Natural killer cell (primary cell): ENCODE measurements at regions not wholly inside any gene's neighbourhood (a gene's known extent, or its start where the extent isn't known, plus 50 kb on each side); places are given as distances from the start of the nearest gene placed in this dataset.

Source experiments
- ATAC-seq, 3 donors: fragments of 150-1000 bp in 2 of 3; fragments of 200-7000 bp in 1 of 3; cut with Tn5 transposase; 1 replicate in 1 of 3; 2 replicates in 2 of 3; pipeline ENCODE4 v1.10.0; 2021; ENCODE audit warnings: mild to moderate bottlenecking in 2 of 3, moderate library complexity in 2 of 3
- DNase-seq, 2 donors: peaks; one replicate each; pipeline versions ENCODE4 v3.0.0 to v3.0.0-alpha.2; 2013 to 2021; ENCODE audit warnings: mixed read lengths in 1 of 2
- H3K27ac ChIP-seq: one replicate; pipeline ENCODE4 v1.5.1; 2013; ENCODE audit warnings: mild to moderate bottlenecking, low read length
- H3K27me3 ChIP-seq: one replicate; pipeline ENCODE4 v1.6.1; 2013; ENCODE audit warnings: low read length; ENCODE audit not compliant: control insufficient read depth, insufficient read depth
- H3K36me3 ChIP-seq: one replicate; pipeline ENCODE4 v1.6.1; 2013; ENCODE audit warnings: low read length; ENCODE audit not compliant: control insufficient read depth, insufficient read depth
- H3K4me1 ChIP-seq: one replicate; pipeline ENCODE4 v1.6.1; 2013; ENCODE audit warnings: low read length; ENCODE audit not compliant: control insufficient read depth, insufficient read depth
- H3K4me3 ChIP-seq: one replicate; pipeline ENCODE4 v1.5.1; 2013; ENCODE audit warnings: low read length
- H3K9me3 ChIP-seq: one replicate; pipeline ENCODE4 v1.6.1; 2013; ENCODE audit warnings: low read length; ENCODE audit not compliant: control insufficient read depth, insufficient read depth
- H3K27ac Mint-ChIP-seq, 2 donors: one replicate each; pipeline ENCODE4 v1.8.0; 2022; ENCODE audit warnings: mild to moderate bottlenecking in 2 of 2, mixed read lengths in 2 of 2, moderate library complexity in 1 of 2
- H3K27me3 Mint-ChIP-seq, 2 donors: one replicate each; pipeline ENCODE4 v1.8.0; 2022; ENCODE audit warnings: low read depth in 2 of 2, mixed read lengths in 2 of 2
- H3K36me3 Mint-ChIP-seq: one replicate; pipeline ENCODE4 v1.8.0; 2022; ENCODE audit warnings: mixed read lengths
- H3K4me1 Mint-ChIP-seq, 2 donors: one replicate each; pipeline ENCODE4 v1.8.0; 2022; ENCODE audit warnings: mixed read lengths in 2 of 2
- H3K4me3 Mint-ChIP-seq: one replicate; pipeline ENCODE4 v1.8.0; 2022; ENCODE audit warnings: mild to moderate bottlenecking, moderate library complexity, mixed read lengths
- H3K9me3 Mint-ChIP-seq, 2 donors: one replicate each; pipeline ENCODE4 v1.8.0; 2022; ENCODE audit warnings: mixed read lengths in 2 of 2
- CTCF ChIP-seq: fragments of 200-600 bp; IDR thresholded peaks from one replicate; pipeline ENCODE4 v1.8.0; 2022; ENCODE audit warnings: antibody characterized with exemption
- WGBS: methylation state at CpG from one replicate; pipeline ENCODE4 v1.1.7; 2013; ENCODE audit warnings: missing lambda C conversion rate; ENCODE audit not compliant: insufficient coverage; 5-methylcytosine and 5-hydroxymethylcytosine counted together
- intact Hi-C: fragments of 100-400 bp; cut with micrococcal nuclease; formaldehyde crosslinking; loops from one replicate; pipeline ENCODE4 v1.14.2; 2022

DNA sequence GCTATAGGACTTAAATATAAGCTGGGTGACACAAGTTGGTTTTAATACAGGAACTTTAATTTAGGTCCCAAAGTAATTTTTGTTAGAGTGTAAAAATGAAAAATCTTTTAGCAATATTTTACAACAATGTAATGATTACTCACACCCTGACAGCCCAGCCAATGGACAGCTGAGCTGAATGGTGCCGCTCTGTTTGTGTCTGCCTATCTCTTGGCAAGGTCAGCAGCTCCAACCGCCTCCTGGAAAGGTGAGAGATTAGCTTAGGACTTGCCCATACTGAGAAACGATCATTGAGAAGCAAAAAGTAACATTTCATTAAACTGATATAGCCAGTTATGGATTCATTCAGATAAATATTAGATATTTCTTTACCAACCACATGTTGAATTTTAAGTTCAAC, 463.6 kb upstream of the CD180 start:
- Mint-ChIP-seq H3K27ac (no peak overlapping the region), H3K27me3 (peaks cover 0 to 4% of the 10 kb centered on the region in 2 donors), H3K4me3 (no peak overlapping the region), H3K4me1 (no peaks in the 10 kb centered on the region), H3K9me3 (no peaks in the 10 kb centered on the region), H3K36me3 (no peaks in the 10 kb centered on the region)
- no peak for DNase-seq
- Histone ChIP-seq H3K9me3 (no peaks in the 10 kb centered on the region), H3K4me3 (no peak overlapping the region), H3K36me3 (no peaks in the 10 kb centered on the region), H3K27me3 (no peaks in the 10 kb centered on the region), H3K27ac (no peak overlapping the region), H3K4me1 (no peaks in the 10 kb centered on the region)
- no peak for ATAC-seq
- intact Hi-C loops: no loop called here
- no peak for TF ChIP-seq CTCF
- WGBS: 100% methylated on average over 2 of the region's 3 CpGs

DNA sequence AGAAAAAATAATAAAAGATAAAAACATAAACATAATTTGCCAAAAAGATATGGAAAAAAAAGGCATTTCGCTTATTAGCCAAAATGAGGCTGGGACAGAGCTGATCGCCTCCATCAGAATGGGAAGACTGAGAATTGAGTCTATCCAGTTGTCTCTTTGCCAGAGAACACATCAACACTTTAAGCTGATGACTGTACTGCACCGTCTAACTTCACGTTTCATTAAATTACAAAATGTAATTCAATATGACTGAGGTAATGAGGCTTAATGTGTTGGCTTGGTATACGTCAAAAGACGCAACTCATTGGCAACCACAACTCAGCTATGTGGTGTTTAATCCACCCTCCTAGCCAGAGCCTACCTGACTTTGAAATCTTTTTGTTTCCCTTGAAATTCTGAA, 462.7 kb upstream of the CD180 start:
- 92% methylated on average over 6 of the region's 6 CpGs for WGBS
- Histone ChIP-seq H3K36me3 (no peaks in the 10 kb centered on the region), H3K27ac (no peak overlapping the region), H3K4me1 (no peaks in the 10 kb centered on the region), H3K9me3 (no peaks in the 10 kb centered on the region), H3K27me3 (no peaks in the 10 kb centered on the region), H3K4me3 (no peak overlapping the region)
- TF ChIP-seq CTCF: no peak
- Mint-ChIP-seq H3K36me3 (no peaks in the 10 kb centered on the region), H3K4me1 (no peaks in the 10 kb centered on the region), H3K27me3 (peaks cover 0 to 4% of the 10 kb centered on the region in 2 donors), H3K9me3 (no peaks in the 10 kb centered on the region), H3K27ac (no peak overlapping the region), H3K4me3 (no peak overlapping the region)
- ATAC-seq: no peak
- no peak for DNase-seq
- intact Hi-C loops: no loop called here

- DNase-seq: no peak
- H3K27ac Mint-ChIP-seq: no peak overlapping the region
Measured at GRCh38 chr5:67657055-67657454, 460.5 kb upstream of the CD180 start.

More at GRCh38 chr5:67657055-67657454, 460.5 kb upstream of the CD180 start:
- no peak for ATAC-seq
- Mint-ChIP-seq H3K9me3 (no peaks in the 10 kb centered on the region), H3K4me1 (no peaks in the 10 kb centered on the region), H3K36me3 (no peaks in the 10 kb centered on the region), H3K4me3 (no peak overlapping the region), H3K27me3 (no peaks in the 10 kb centered on the region)
- H3K4me3 ChIP-seq: no peak overlapping the region
- no peaks in the 10 kb centered on the region for H3K9me3 ChIP-seq
- no peaks in the 10 kb centered on the region for H3K36me3 ChIP-seq
- H3K4me1 ChIP-seq: no peaks in the 10 kb centered on the region
- no CpG with 5 or more reads among the region's 5 CpGs for WGBS
- H3K27me3 ChIP-seq: no peaks in the 10 kb centered on the region
- H3K27ac ChIP-seq: no peak overlapping the region
- intact Hi-C loops: no loop called here
- TF ChIP-seq CTCF: no peak
